Stimulated activated memory B cell treated with anti-CD40 and anti-IgM and Interleukin-4, amounts not matched to agents 10 μg/mL and 1 μg/mL and 100 μg/mL, for 72 hours (primary cell): ENCODE measurements at regions not wholly inside any gene's neighbourhood (a gene's known extent, or its start where the extent isn't known, plus 50 kb on each side); places are given as distances from the start of the nearest gene placed in this dataset.
"Not testable (repeated sequence)": the region's sequence is repeated elsewhere in the genome, so short reads cannot be mapped to it uniquely, and the experiment has no call there.

Source experiments
- ATAC-seq: fragments of 150-1000 bp; cut with Tn5 transposase; 2 replicates; pipeline ENCODE4 v1.10.0; 2021
- H3K27ac Mint-ChIP-seq: one replicate; pipeline ENCODE4 v1.8.0; 2022; ENCODE audit warnings: mild to moderate bottlenecking, mixed read lengths
- H3K27me3 Mint-ChIP-seq: one replicate; pipeline ENCODE4 v1.8.0; 2022; ENCODE audit warnings: mixed read lengths
- H3K36me3 Mint-ChIP-seq: one replicate; pipeline ENCODE4 v1.8.0; 2022; ENCODE audit warnings: mixed read lengths
- H3K4me1 Mint-ChIP-seq: one replicate; pipeline ENCODE4 v1.8.0; 2022; ENCODE audit warnings: mixed read lengths
- H3K4me3 Mint-ChIP-seq: one replicate; pipeline ENCODE4 v1.8.0; 2022; ENCODE audit warnings: mild to moderate bottlenecking, moderate library complexity, mixed read lengths
- H3K9me3 Mint-ChIP-seq: one replicate; pipeline ENCODE4 v1.8.0; 2022; ENCODE audit warnings: mixed read lengths

DNA sequence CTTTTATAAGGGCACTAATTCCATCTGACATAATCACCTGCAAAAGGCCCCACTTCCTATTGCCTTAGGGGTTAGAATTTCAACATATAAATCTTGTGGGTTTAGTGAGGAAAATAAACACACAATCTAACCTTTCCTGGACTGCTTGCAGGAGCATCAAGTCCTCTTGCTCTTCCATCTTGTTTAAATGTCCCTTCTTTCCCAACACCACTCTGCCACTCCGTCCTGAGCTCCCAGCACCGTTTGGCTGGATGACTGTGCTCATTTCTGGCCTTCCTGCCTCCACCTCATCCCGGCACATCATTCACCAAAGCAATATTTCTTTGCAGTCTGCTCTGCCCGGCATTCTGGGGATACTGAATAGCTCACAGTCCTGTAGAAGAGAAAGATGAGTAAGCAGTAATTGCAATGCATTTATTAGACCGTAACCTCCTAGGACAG, 247.8 kb downstream of the BCL2 start:
- peaks cover 8% of the 10 kb centered on the region for H3K9me3 Mint-ChIP-seq
- H3K4me1 Mint-ChIP-seq, result peaks cover 16% of the 10 kb centered on the region
- no peak for ATAC-seq
- no peak overlapping the region for H3K27ac Mint-ChIP-seq
- no peaks in the 10 kb centered on the region for H3K27me3 Mint-ChIP-seq
- H3K36me3 Mint-ChIP-seq, result no peaks in the 10 kb centered on the region
- no peak overlapping the region for H3K4me3 Mint-ChIP-seq

DNA sequence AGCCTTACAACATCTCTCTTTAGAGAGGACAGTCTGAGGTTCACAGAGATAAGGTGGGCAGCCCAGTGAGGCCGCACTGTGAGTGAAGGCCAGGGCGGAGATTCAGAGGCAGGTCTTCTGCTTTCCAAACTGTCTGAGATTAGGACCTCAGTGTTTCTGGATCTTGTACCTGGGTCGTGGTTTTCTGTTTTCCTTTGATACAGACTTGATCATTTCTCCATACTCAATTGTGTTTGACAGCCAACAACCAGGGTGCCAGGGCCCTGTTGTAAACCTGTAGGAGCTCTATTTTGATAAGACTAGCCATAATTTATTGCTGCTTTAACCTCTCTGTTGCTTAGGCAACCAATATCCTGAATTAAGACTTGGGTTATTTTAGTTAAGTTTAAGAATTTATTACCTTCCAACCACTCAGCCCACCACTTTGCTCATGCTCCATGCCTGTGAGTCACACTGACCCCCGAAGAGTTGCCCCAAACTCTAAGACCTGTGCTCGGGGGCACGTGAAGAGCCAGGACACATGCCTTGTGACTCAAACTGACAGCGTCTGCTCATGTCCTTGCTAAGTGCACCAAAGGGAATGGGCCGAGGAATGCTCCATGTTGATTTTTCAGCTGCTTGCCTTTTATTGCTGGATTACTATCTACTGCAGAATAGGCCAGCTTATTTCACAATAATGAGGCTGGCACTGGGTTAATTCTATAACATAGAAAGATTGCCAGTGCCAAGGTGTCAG, 248.6 kb downstream of the BCL2 start:
- H3K36me3 Mint-ChIP-seq, result no peaks in the 10 kb centered on the region
- peaks cover 8% of the 10 kb centered on the region for H3K9me3 Mint-ChIP-seq
- no peaks in the 10 kb centered on the region for H3K27me3 Mint-ChIP-seq
- no peak overlapping the region for H3K27ac Mint-ChIP-seq
- peaks cover 12% of the 10 kb centered on the region for H3K4me1 Mint-ChIP-seq
- no peak overlapping the region for H3K4me3 Mint-ChIP-seq
- no peak for ATAC-seq

DNA sequence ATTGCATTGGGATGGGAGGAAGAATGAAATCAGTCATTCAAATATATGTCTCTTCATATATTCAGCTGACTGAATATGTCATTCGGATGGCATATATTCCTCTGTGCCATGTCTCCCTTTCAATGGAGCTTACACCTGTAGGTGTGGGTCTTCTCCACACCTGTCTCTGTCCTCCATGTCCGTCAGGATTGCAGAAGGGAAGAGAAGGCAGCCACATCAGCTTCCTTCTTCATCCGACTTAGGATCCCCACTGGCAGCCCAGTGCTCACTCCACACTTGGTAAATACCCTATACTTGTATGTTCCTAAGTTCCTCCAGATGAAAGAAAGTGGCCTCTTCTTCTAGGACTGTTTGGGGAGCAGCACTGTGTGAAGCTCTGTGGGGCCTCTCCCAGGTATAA, 250.1 kb downstream of the BCL2 start:
- Mint-ChIP-seq H3K27me3 (peaks cover 9% of the 10 kb centered on the region), H3K36me3 (no peaks in the 10 kb centered on the region), H3K4me1 (no peaks in the 10 kb centered on the region), H3K4me3 (no peak overlapping the region), H3K27ac (no peak overlapping the region), H3K9me3 (peaks cover 8% of the 10 kb centered on the region)
- ATAC-seq, result no peak

DNA sequence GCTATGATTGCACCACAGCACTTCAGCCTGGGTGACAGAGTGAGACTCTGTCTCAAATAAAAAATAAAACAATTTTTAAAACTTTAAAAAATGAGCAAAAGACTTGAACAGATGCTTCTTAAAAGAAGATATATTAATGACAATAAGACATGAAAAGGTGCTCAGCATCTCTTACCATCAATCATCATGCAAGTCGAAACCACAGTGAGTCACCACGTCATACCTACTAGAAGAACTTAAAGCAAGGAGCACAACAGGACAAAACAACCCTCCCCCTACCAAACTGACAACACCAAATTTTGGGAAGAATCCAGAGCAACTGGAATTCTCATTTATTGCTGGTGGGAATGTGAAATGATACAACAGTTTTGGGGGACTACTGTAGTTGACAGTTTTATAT, 251.6 kb downstream of the BCL2 start:
- Mint-ChIP-seq H3K36me3 (no peaks in the 10 kb centered on the region), H3K27ac (no peak overlapping the region), H3K9me3 (peaks cover 8% of the 10 kb centered on the region), H3K4me1 (no peaks in the 10 kb centered on the region), H3K4me3 (no peak overlapping the region), H3K27me3 (peaks cover 24% of the 10 kb centered on the region)
- no peak for ATAC-seq

DNA sequence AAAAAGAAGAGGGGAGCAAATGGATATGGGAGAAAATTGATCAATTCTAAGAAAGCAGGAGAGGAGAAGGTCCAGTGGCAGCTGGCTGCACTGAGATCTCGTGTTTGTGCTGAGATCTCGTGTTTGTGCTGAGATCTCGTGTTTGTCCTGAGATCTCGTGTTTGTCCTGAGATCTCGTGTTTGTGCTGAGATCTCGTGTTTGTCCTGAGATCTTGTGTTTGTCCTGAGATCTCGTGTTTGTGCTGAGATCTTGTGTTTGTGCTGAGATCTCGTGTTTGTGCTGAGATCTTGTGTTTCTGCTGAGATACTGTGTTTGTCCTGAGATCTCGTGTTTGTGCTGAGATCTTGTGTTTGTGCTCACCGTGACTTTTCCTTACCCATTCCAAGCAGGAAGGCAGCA, 254.4 kb downstream of the BCL2 start:
- H3K27ac Mint-ChIP-seq, result no peak overlapping the region
- H3K36me3 Mint-ChIP-seq, result no peaks in the 10 kb centered on the region
- peaks cover 32% of the 10 kb centered on the region for H3K27me3 Mint-ChIP-seq
- H3K4me3 Mint-ChIP-seq, result no peak overlapping the region
- no peaks in the 10 kb centered on the region for H3K4me1 Mint-ChIP-seq
- no peak for ATAC-seq
- peaks cover 8% of the 10 kb centered on the region for H3K9me3 Mint-ChIP-seq

DNA sequence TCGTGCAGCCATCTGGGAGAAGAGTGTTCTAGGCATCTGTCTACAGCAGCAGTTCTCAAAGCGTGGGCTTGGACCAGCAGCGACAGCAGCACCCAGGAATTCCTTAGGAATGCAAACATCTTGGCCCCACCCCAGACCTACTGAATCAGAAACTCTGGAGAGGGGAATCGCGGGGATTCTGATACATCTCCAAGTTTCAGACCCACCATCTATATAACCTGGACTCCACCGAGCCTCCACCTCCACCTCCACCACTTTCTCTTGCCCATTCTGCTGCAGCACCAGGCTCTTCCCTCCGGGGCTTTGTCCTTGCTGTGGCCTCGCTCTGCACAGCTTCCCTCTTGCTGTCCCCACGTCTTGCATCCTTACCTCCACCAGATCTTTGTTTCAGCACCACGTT, 256.4 kb downstream of the BCL2 start:
- no peaks in the 10 kb centered on the region for H3K36me3 Mint-ChIP-seq
- ATAC-seq, result no peak
- no peak overlapping the region for H3K4me3 Mint-ChIP-seq
- H3K9me3 Mint-ChIP-seq, result peaks cover 3% of the 10 kb centered on the region
- no peak overlapping the region for H3K27ac Mint-ChIP-seq
- peaks cover 32% of the 10 kb centered on the region for H3K27me3 Mint-ChIP-seq
- H3K4me1 Mint-ChIP-seq, result no peaks in the 10 kb centered on the region

DNA sequence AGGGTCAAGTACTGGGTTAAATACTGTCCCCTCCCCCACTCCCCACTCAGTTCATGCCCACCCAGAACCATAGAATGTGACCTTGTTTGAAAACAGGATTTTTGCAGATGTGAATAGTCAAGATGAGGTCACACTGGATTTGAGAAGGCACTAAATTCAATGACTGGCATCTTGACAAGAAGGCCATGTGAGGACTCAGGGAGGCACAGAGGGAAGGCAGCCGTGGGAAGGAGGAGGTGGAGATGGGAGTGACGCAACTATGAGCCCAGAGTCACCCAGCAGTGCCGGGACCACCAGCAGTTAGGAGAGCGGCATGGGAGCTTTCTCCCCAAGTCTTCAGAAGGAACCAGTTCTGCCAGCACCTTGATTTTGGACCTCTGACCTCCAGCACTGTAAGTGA, 257.3 kb downstream of the BCL2 start:
- H3K27ac Mint-ChIP-seq, result no peak overlapping the region
- H3K27me3 Mint-ChIP-seq, result peaks cover 32% of the 10 kb centered on the region
- no peak for ATAC-seq
- no peaks in the 10 kb centered on the region for H3K36me3 Mint-ChIP-seq
- H3K9me3 Mint-ChIP-seq, result no peaks in the 10 kb centered on the region
- H3K4me3 Mint-ChIP-seq, result no peak overlapping the region
- H3K4me1 Mint-ChIP-seq, result no peaks in the 10 kb centered on the region

DNA sequence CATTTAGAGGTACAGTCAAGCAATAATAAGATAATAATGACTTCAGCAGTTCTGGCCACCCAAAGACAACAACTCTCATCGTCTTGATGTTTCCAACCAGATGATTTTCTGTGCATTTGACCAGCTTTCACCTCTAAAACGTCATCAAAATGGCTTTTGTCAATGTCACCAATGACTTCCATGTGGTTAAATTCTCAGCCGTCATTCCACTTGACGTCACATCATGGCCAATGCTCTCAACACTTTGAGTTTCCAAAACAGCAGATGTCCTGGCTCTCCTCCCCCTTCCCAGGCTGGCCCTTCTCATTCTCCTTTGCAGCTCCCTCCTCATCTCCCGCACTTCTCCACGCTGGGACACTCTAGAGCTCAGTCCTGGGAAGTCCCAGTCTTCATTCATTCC, 258.3 kb downstream of the BCL2 start:
- Mint-ChIP-seq H3K36me3 (no peaks in the 10 kb centered on the region), H3K27ac (no peak overlapping the region), H3K4me1 (no peaks in the 10 kb centered on the region), H3K27me3 (peaks cover 32% of the 10 kb centered on the region), H3K4me3 (no peak overlapping the region), H3K9me3 (no peaks in the 10 kb centered on the region)
- ATAC-seq, result no peak

DNA sequence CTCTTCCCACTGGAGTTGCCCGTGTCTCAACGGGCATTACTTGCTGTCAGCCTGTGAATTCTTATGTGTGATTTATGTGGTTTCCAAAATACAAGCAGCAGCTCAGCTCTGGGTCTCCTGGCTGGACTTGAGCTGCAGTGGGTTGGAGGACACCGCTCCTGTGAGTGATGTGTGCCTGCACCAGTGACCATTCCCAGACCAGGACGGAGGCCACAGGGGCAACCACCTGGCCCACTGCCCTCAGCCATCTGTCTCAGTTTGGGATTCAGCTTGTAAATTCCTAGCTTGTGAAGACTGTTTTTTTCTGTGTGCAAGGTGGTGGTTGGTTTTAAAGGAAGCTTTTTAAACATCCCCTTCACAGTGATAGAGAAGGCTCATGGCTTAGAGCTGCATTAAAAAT, 261.0 kb downstream of the BCL2 start:
- Mint-ChIP-seq H3K9me3 (no peaks in the 10 kb centered on the region), H3K4me3 (no peak overlapping the region), H3K36me3 (no peaks in the 10 kb centered on the region), H3K27ac (no peak overlapping the region), H3K27me3 (peaks cover 14% of the 10 kb centered on the region), H3K4me1 (peaks cover 12% of the 10 kb centered on the region)
- ATAC-seq, result no peak

DNA sequence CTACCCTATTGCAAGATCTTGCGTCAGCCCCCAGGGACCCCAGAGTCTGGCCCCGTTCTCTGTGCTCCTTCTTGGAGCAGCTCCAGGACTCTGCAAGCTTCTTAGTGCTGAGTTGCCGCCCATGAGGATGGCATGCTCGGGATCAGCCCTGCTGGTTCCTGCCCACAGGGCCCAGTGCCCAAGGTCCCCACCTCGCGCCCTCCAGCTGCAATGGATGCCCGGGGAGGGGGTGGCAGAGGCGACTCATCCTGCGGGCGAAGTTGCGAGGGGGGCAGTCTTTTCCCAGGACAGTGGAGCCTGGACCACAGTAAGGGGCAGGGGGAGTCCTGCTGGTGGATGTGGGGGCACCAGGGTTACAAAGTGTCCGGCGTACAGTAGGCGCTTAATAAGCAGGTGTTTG, 261.9 kb downstream of the BCL2 start:
- Mint-ChIP-seq H3K27me3 (peaks cover 6% of the 10 kb centered on the region), H3K9me3 (no peaks in the 10 kb centered on the region), H3K4me3 (no peak overlapping the region), H3K4me1 (peaks cover 12% of the 10 kb centered on the region), H3K27ac (no peak overlapping the region), H3K36me3 (no peaks in the 10 kb centered on the region)
- peak; percentile 44 for ATAC-seq

DNA sequence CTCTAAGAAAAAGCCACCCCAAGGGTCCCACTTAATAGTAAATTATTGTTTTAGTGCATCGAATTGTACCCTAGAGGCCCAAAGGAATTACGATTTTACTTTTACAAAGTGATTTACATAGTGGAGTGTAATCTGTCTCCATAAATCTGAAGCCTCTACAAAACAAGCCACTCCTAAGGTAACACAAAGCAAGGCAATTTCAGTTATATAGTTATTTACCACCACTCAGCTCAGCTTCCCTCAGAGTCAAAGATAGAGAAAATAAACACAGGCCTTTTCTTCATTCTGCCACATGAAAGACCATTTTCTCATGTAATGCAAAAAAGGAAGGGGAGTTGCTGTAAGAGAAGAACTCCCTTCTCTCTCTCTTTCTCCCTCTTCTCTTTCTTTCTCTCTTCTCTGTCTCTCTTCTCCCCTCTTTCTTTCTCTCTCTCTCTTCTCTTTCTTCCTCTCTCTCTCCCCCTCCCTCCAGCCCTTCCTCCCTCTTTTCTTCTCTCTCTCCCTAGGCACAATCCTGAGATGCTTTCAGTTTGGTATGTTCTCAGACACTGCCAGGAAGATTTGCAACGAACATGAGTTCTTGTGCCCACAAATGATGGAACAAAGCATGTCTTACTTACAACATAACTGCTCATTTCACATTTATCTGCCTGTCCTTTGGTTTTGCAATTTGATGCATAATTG, 264.5 kb downstream of the BCL2 start:
- Mint-ChIP-seq H3K27ac (peak overlapping the region; percentile 57), H3K4me1 (peaks cover 12% of the 10 kb centered on the region), H3K36me3 (no peaks in the 10 kb centered on the region), H3K4me3 (no peak overlapping the region), H3K9me3 (no peaks in the 10 kb centered on the region), H3K27me3 (no peaks in the 10 kb centered on the region)
- ATAC-seq, result no peak

DNA sequence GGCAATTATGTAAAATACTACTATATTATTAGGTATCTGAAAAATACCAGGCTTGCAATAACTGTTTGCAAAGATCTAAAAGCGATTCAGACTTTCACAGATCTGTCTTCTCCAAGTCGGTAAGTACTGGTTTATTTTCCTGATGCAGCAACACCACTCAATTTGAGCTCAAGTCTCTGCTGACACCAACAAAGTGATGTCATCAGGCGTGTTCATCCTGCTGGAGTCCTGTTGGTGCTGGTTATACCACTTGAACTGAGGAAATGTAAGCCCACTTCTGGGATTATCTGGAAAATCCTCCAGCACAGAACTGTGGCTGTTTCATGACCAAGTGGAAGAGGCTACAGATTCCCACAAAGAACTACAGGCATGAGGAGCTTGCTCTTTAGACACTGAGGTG, 267.6 kb downstream of the BCL2 start:
- no peak overlapping the region for H3K27ac Mint-ChIP-seq
- H3K27me3 Mint-ChIP-seq, result no peaks in the 10 kb centered on the region
- H3K4me1 Mint-ChIP-seq, result peaks cover 12% of the 10 kb centered on the region
- H3K9me3 Mint-ChIP-seq, result no peaks in the 10 kb centered on the region
- H3K4me3 Mint-ChIP-seq, result no peak overlapping the region
- ATAC-seq, result no peak
- H3K36me3 Mint-ChIP-seq, result no peaks in the 10 kb centered on the region

DNA sequence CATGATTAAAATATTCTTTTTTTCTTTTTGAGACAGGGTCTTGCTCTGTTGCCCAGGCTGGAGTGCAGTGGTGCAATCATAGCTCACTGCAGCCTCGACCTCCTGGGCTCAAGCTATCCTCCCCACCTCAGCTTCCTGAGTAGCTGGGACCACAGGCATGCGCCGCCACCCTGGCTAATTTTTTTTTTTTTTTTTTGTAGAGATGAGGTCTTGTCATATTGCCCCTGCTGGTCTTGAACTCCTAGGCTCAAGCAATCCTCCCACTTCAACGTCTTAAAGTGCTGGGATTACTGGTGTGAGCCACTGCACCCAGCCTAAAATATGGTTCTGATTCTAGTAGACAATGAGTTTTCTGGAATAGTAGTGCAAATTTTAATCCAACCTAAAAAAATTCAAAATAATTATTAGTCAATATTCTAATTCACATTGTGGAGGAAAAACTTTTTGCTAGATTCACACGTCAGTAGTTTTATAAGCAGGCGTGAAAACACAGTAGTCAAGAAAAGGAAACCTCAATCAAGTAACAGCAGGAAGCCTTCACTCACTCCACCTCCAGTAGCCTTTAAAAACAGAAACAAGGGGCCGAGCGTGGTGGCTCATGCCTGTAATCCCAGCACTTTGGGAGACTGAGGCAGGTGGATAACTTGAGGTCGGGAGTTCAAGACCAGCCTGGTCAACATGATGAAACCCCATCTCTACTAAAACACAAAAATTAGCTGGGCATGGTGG, 268.7 kb downstream of the BCL2 start:
- H3K4me1 Mint-ChIP-seq, result peaks cover 10% of the 10 kb centered on the region
- ATAC-seq, H3K27me3 Mint-ChIP-seq, H3K27ac Mint-ChIP-seq, H3K36me3 Mint-ChIP-seq, H3K9me3 Mint-ChIP-seq, H3K4me3 Mint-ChIP-seq: not testable (repeated sequence)

DNA sequence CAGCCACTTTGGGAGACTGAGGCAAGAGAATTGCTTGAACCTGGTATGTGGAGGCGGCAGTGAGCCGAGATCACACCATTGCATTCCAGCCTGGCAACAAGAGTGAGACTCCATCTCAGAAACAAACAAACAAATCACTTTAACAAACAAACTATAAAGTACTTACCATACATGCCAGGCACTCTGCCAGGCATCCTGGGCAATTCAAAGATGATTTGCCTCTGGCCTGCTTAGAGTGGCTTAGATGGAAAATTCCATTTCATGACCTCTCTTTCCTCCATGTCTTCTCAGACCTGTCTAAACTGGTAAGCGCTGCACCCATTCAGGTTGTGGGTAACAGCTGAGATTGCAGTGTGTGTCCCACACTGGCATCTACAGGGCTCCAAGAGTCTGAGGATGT, 273.2 kb downstream of the BCL2 start:
- no peak for ATAC-seq
- Mint-ChIP-seq H3K36me3 (peaks cover 3% of the 10 kb centered on the region), H3K27me3 (no peaks in the 10 kb centered on the region), H3K9me3 (peaks cover 2% of the 10 kb centered on the region), H3K4me1 (peaks cover 6% of the 10 kb centered on the region), H3K4me3 (no peak overlapping the region), H3K27ac (no peak overlapping the region)

DNA sequence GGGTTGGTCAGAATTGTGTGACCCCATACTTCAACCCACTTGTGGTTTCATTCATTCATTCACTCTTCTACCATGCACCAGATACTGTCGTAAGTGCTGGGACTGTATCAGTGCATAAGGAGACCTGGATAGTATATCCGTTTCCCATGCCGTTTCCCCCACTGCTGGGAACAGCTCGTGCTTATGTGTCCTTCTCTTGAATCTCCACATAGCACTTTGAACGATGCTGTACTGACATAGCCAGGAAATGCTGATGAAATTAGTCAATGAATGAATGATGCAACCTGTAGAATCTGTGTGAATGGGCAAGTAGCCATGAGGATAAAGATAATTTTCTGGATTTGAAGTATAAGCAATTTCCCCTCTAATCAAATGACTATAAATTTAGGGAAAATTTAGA, 276.1 kb downstream of the BCL2 start:
- H3K27me3 Mint-ChIP-seq, result no peaks in the 10 kb centered on the region
- no peak for ATAC-seq
- H3K4me3 Mint-ChIP-seq, result no peak overlapping the region
- H3K4me1 Mint-ChIP-seq, result peaks cover 19% of the 10 kb centered on the region
- no peak overlapping the region for H3K27ac Mint-ChIP-seq
- peaks cover 5% of the 10 kb centered on the region for H3K36me3 Mint-ChIP-seq
- peaks cover 3% of the 10 kb centered on the region for H3K9me3 Mint-ChIP-seq

DNA sequence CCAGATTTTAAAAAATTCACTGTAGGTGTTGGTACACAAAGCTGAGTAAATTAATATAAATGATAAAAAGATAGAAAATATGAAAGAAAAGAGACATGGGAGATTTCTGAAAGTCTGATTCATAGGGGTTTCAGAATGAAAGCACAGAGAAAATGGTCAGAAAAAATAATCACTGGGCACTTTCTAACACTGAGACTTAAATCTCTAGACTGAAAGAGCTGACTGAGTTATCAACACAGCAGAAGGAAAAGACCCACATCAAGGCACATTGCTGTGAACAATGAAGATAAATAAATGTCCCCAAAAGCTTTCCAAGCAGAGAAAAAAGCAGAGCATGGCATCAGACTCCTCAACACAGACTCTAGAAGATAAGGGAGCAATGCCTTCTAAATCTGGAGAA, 277.2 kb downstream of the BCL2 start:
- H3K27ac Mint-ChIP-seq, result no peak overlapping the region
- peaks cover 19% of the 10 kb centered on the region for H3K4me1 Mint-ChIP-seq
- H3K36me3 Mint-ChIP-seq, result peaks cover 5% of the 10 kb centered on the region
- H3K27me3 Mint-ChIP-seq, result no peaks in the 10 kb centered on the region
- no peak overlapping the region for H3K4me3 Mint-ChIP-seq
- no peak for ATAC-seq
- H3K9me3 Mint-ChIP-seq, result peaks cover 3% of the 10 kb centered on the region
